Thyroid gland (tissue), 4 donors: ENCODE measurements at regions not wholly inside any gene's neighbourhood (a gene's known extent, or its start where the extent isn't known, plus 50 kb on each side); places are given as distances from the start of the nearest gene placed in this dataset.

Experiments used
- DNase-seq, 2 donors: peaks; one replicate each; pipeline ENCODE4 v3.0.0-alpha.2; 2019
- H3K27ac ChIP-seq, 3 donors: fragments of 200-600 bp; sonication (generic); 1 replicate in 2 of 3; 2 replicates in 1 of 3; pipeline ENCODE4 v1.5.1; 2016 to 2019; ENCODE audit warnings: mild to moderate bottlenecking in 1 of 3, moderate library complexity in 1 of 3
- H3K27me3 ChIP-seq: fragments of 200-600 bp; sonication (generic); one replicate; pipeline ENCODE4 v1.5.1; 2019
- H3K36me3 ChIP-seq, 2 donors: fragments of 200-600 bp; sonication (generic); one replicate each; pipeline ENCODE4 v1.5.1; 2016 to 2019
- H3K4me1 ChIP-seq, 2 donors: fragments of 200-600 bp; sonication (generic); one replicate each; pipeline ENCODE4 v1.5.1; 2017 to 2019
- H3K4me3 ChIP-seq, 3 donors: fragments of 200-600 bp; sonication (generic); replicated peaks in 1 of 3; 1 replicate in 2 of 3; 2 replicates in 1 of 3; pipeline ENCODE4 v1.5.1; 2016; ENCODE audit warnings: mild to moderate bottlenecking in 1 of 3
- H3K9me3 ChIP-seq: fragments of 200-600 bp; sonication (generic); one replicate; pipeline ENCODE4 v1.5.1; 2017
- CTCF ChIP-seq, 6 experiments: fragments of 200-600 bp in 3 of 6; fragments of 450-650 bp in 3 of 6; sonication (generic) in 3 of 6; IDR thresholded peaks; one replicate each; pipeline ENCODE4 v1.5.1; 2016 to 2019; ENCODE audit warnings: antibody characterized with exemption in 6 of 6, mild to moderate bottlenecking in 2 of 6, inconsistent platforms in 1 of 6, moderate library complexity in 1 of 6
- POLR2A ChIP-seq, 2 donors: fragments of 450-650 bp; IDR thresholded peaks; one replicate each; pipeline ENCODE4 v1.6.1; 2017; ENCODE audit warnings: antibody characterized with exemption in 2 of 2, mild to moderate bottlenecking in 2 of 2, moderate library complexity in 1 of 2
- WGBS, 2 donors: methylation state at CpG; one replicate each; pipeline ENCODE4 v1.1.5; 2017; 5-methylcytosine and 5-hydroxymethylcytosine counted together
- intact Hi-C: fragments of 100-400 bp; cut with DNase I; formaldehyde crosslinking; loops from one replicate; pipeline ENCODE4 v1.15.1; 2023

- Histone ChIP-seq H3K9me3 (no peaks in the 10 kb centered on the region), H3K27ac (no peak overlapping the region), H3K4me3 (no peak overlapping the region), H3K36me3 (no peaks in the 10 kb centered on the region), H3K4me1 (no peaks in the 10 kb centered on the region), H3K27me3 (no peaks in the 10 kb centered on the region)
- intact Hi-C loops, result no loop called here
- no peak for DNase-seq
- WGBS, 2 donors, result 59 to 73% methylated on average over 10 of the region's 10 CpGs
- TF ChIP-seq CTCF (IDR thresholded peaks at IDR 0.05) (no peak), POLR2A (IDR thresholded peaks at IDR 0.05) (no peak)
These were observed 63.8 kb upstream of the PRRC2C start for GRCh38 chr1:171421413-171422020.

- no peaks in the 10 kb centered on the region for H3K9me3 ChIP-seq
- no peaks in the 10 kb centered on the region for H3K36me3 ChIP-seq
- intact Hi-C loops, result no loop called here
- H3K27me3 ChIP-seq, result no peaks in the 10 kb centered on the region
- H3K27ac ChIP-seq, result no peak overlapping the region
- WGBS, 2 donors, result 73 to 76% methylated on average over 5 of the region's 5 CpGs
- no peaks in the 10 kb centered on the region for H3K4me1 ChIP-seq
- TF ChIP-seq CTCF (IDR thresholded peaks at IDR 0.05), result no peak
- TF ChIP-seq POLR2A (IDR thresholded peaks at IDR 0.05), result no peak
- no peak overlapping the region for H3K4me3 ChIP-seq
- DNase-seq, result no peak
These were observed 62.8 kb upstream of the PRRC2C start for GRCh38 chr1:171422511-171422910.

GRCh38 chr1:171424494-171424893, 60.8 kb upstream of the PRRC2C start:
- H3K36me3 ChIP-seq, result no peaks in the 10 kb centered on the region
- TF ChIP-seq CTCF (IDR thresholded peaks at IDR 0.05) (no peak), POLR2A (IDR thresholded peaks at IDR 0.05) (no peak)
- no peaks in the 10 kb centered on the region for H3K27me3 ChIP-seq
- no peak overlapping the region for H3K4me3 ChIP-seq
- H3K4me1 ChIP-seq, result no peaks in the 10 kb centered on the region
- 60 to 64% methylated on average over 4 of the region's 4 CpGs for WGBS, 2 donors
- no peaks in the 10 kb centered on the region for H3K9me3 ChIP-seq
- DNase-seq, result no peak
- intact Hi-C loops, result no loop called here
- H3K27ac ChIP-seq, result no peak overlapping the region

GRCh38 chr1:171426645-171427044, 58.7 kb upstream of the PRRC2C start:
- WGBS, 2 donors, result 78 to 100% methylated on average over 2 to 4 of the region's 4 CpGs
- TF ChIP-seq POLR2A (IDR thresholded peaks at IDR 0.05) (no peak), CTCF (IDR thresholded peaks at IDR 0.05) (no peak)
- Histone ChIP-seq H3K9me3 (no peaks in the 10 kb centered on the region), H3K4me1 (no peaks in the 10 kb centered on the region), H3K27ac (no peak overlapping the region), H3K4me3 (no peak overlapping the region), H3K36me3 (no peaks in the 10 kb centered on the region), H3K27me3 (no peaks in the 10 kb centered on the region)
- no peak for DNase-seq
- intact Hi-C loops, result no loop called here

- Histone ChIP-seq H3K27ac (no peak overlapping the region), H3K36me3 (no peaks in the 10 kb centered on the region), H3K27me3 (no peaks in the 10 kb centered on the region), H3K4me1 (no peaks in the 10 kb centered on the region), H3K9me3 (no peaks in the 10 kb centered on the region), H3K4me3 (no peak overlapping the region)
- no peak for DNase-seq
- WGBS, 2 donors, result 66 to 68% methylated on average over 4 of the region's 4 CpGs
- no peak for TF ChIP-seq POLR2A (IDR thresholded peaks at IDR 0.05)
- TF ChIP-seq CTCF (IDR thresholded peaks at IDR 0.05), result no peak
- intact Hi-C loops, result no loop called here
These were observed 57.4 kb upstream of the PRRC2C start for GRCh38 chr1:171427852-171428471.
